Prostate gland (tissue), 2 donors: ENCODE measurements at regions not wholly inside any gene's neighbourhood (a gene's known extent, or its start where the extent isn't known, plus 50 kb on each side); places are given as distances from the start of the nearest gene placed in this dataset.

Experiments used
- CTCF ChIP-seq, 4 experiments: fragments of 200-600 bp in 2 of 4; fragments of 450-650 bp in 2 of 4; sonication (generic) in 2 of 4; IDR thresholded peaks; 1 replicate in 3 of 4; 2 replicates in 1 of 4; pipeline ENCODE4 v1.5.1; 2016 to 2019; ENCODE audit warnings: antibody characterized with exemption in 4 of 4, mild to moderate bottlenecking in 2 of 4, moderate library complexity in 2 of 4
- POLR2A ChIP-seq: fragments of 450-650 bp; IDR thresholded peaks from one replicate; pipeline ENCODE4 v1.6.1; 2016; ENCODE audit warnings: antibody characterized with exemption, mild to moderate bottlenecking
- POLR2AphosphoS5 ChIP-seq: sonication (generic); formaldehyde crosslinking; IDR thresholded peaks from one replicate; pipeline ENCODE4 v1.6.1; 2017; ENCODE audit warnings: antibody characterized with exemption

GRCh38 chr13:44809190-44809589 is 180.1 kb downstream of the NUFIP1 start:
- TF ChIP-seq CTCF (IDR thresholded peaks at IDR 0.05) (no peak), POLR2AphosphoS5 (no peak), POLR2A (no peak)
